GM12878 (cell line): ENCODE measurements at regions not wholly inside any gene's neighbourhood (a gene's known extent, or its start where the extent isn't known, plus 50 kb on each side); places are given as distances from the start of the nearest gene placed in this dataset.

Experiments used
- BHLHE40 ChIP-seq, 2 experiments: fragments of 450-650 bp in 1 of 2; IDR thresholded peaks; 2 replicates each; pipeline ENCODE4 v1.6.1; 2011 to 2017; ENCODE audit warnings: low read depth in 2 of 2, borderline replicate concordance in 1 of 2, improper control_type of control experiment in 1 of 2, low read length in 1 of 2, mild to moderate bottlenecking in 1 of 2
- CREM ChIP-seq: IDR thresholded peaks from 2 replicates; pipeline ENCODE4 v1.6.1; 2014; ENCODE audit warnings: antibody characterized with exemption, low read depth
- E4F1 ChIP-seq: fragments of 450-650 bp; IDR thresholded peaks from 2 replicates; pipeline ENCODE4 v1.6.1; 2018; ENCODE audit warnings: borderline replicate concordance, mild to moderate bottlenecking; ENCODE audit not compliant: partially characterized antibody
- FOXK2 ChIP-seq: fragments of 450-650 bp; IDR thresholded peaks from 2 replicates; pipeline ENCODE4 v1.6.1; 2017; ENCODE audit warnings: mild to moderate bottlenecking, moderate library complexity
- GABPA ChIP-seq: IDR thresholded peaks from 2 replicates; pipeline ENCODE4 v1.6.1; 2014; ENCODE audit warnings: antibody characterized with exemption, low read depth, mild to moderate bottlenecking, inconsistent platforms
- MEF2B ChIP-seq: fragments of 450-650 bp; IDR thresholded peaks from 2 replicates; pipeline ENCODE4 v1.6.1; 2018; ENCODE audit warnings: mild to moderate bottlenecking, moderate library complexity; ENCODE audit not compliant: partially characterized antibody, poor library complexity, severe bottlenecking
- NRF1 ChIP-seq: conservative IDR thresholded peaks from 2 replicates; pipeline ENCODE4 v1.6.1; 2011; ENCODE audit warnings: mild to moderate bottlenecking, low read depth, low read length, improper control_type of control experiment
- PAX5 ChIP-seq: IDR thresholded peaks from 2 replicates; pipeline ENCODE4 v1.6.1; 2011; ENCODE audit warnings: low read depth, low read length, borderline replicate concordance
- RAD21 ChIP-seq: IDR thresholded peaks from 2 replicates; pipeline ENCODE4 v1.6.1; 2011; ENCODE audit warnings: mild to moderate bottlenecking, low read depth, low read length, moderate library complexity; ENCODE audit not compliant: insufficient read depth
- SMARCA5 ChIP-seq: fragments of 450-650 bp; IDR thresholded peaks from 2 replicates; pipeline ENCODE4 v1.6.1; 2017; ENCODE audit warnings: mild to moderate bottlenecking
- STAT1 ChIP-seq: fragments of 450-650 bp; conservative IDR thresholded peaks from 2 replicates; pipeline ENCODE4 v1.6.1; 2014; ENCODE audit warnings: antibody characterized with exemption, mild to moderate bottlenecking
- TBL1XR1 ChIP-seq: IDR thresholded peaks from 2 replicates; pipeline ENCODE4 v1.6.1; 2012; ENCODE audit warnings: low read depth, low read length, improper control_type of control experiment
- YY1 ChIP-seq: IDR thresholded peaks from 2 replicates; pipeline ENCODE4 v1.6.1; 2011; ENCODE audit warnings: low read depth, mild to moderate bottlenecking, low read length
- ZNF207 ChIP-seq: fragments of 450-650 bp; IDR thresholded peaks from 2 replicates; pipeline ENCODE4 v1.6.1; 2014; ENCODE audit warnings: antibody characterized with exemption, mild to moderate bottlenecking, borderline replicate concordance
- ZNF622 ChIP-seq: fragments of 450-650 bp; IDR thresholded peaks from 2 replicates; pipeline ENCODE4 v1.6.1; 2017; ENCODE audit warnings: mild to moderate bottlenecking, inconsistent platforms
- TF ChIP-seq, protein P1 (sequence below): fragments of 450-650 bp; IDR thresholded peaks from 2 replicates; pipeline ENCODE4 v1.6.1; 2017; ENCODE audit warnings: mild to moderate bottlenecking, low read depth, inconsistent platforms; ENCODE audit not compliant: poor library complexity, severe bottlenecking
- TF ChIP-seq, protein P2 (sequence below): fragments of 450-650 bp; IDR thresholded peaks from 2 replicates; pipeline ENCODE4 v1.6.1; 2016; ENCODE audit warnings: mild to moderate bottlenecking, moderate library complexity, borderline replicate concordance
- TF ChIP-seq, protein P3 (sequence below): IDR thresholded peaks from 2 replicates; pipeline ENCODE4 v1.6.1; 2011; ENCODE audit warnings: borderline replicate concordance, low read depth, mild to moderate bottlenecking, moderate library complexity, low read length; ENCODE audit not compliant: insufficient read depth, poor library complexity, severe bottlenecking

DNA sequence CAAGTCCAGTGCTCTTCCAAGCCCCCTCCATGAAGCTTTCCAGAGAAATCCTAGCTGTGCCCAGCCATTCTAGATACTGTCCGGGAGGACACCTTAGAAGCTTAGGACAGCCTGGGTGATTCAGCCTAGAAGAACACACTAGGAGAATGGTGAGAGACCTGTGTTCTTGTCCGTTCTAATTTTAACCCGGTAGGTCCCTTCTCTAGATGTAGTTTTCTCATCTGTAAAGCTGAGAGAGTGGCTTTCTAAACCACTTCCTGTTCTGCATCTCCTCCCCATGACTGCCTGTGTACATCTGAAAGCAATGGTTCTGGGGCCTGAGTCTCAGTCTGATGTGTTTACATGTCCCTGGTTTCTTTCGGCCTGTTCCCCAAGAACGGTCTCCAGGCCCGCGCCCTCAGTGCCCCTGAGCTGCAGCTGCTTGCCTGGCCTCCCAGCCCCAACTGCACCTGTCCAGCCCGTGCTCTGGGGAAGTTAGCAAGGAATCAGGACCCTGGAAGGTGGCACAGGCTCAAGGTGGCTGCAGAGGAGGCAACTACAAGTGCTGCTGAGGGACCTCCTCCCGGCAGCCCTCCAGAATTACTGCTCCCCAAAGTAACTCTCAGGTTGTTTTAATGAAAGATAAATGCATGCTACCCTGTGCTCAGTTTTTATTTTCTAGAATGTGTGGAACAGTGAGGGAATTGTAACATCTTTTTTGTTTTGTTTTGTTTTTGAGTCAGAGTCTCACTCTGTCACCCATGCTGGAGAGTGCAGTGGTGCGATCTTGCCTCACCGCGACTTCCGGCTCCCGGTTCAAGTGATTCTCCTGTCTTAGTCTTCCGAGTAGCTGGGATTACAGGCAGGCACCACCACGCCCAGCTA, 105.9 kb downstream of the LBH start (continued):
- TF ChIP-seq MEF2B (peak; percentile 82), YY1 (peak; percentile 68; the same call in 1 of the 2 replicates), BHLHE40 (IDR thresholded peaks at IDR 0.05; ENCODE audit: borderline replicate concordance in 1 of 2, low read depth in 2 of 2, low read length in 1 of 2) (peak in 1 of 2 experiments; percentile 23; a peak in 1 of 4 replicates), STAT1 (peak; percentile 85), PAX5 (peak; percentile 76; the same call in 1 of the 2 replicates), RAD21 (0 out of 2 replicates have a peak, but pooled peaks have one; percentile 18), E4F1 (no peak), FOXK2 (peak; percentile 87), SMARCA5 (peak; percentile 86), NRF1 (no peak), TBL1XR1 (peak; percentile 63; the same call in 1 of the 2 replicates), GABPA (peak; percentile 68), ZNF622 (no peak), ZNF207 (peak; percentile 56), CREM (peak; percentile 77; the same call in 1 of the 2 replicates)
- TF ChIP-seq, protein P1, sequence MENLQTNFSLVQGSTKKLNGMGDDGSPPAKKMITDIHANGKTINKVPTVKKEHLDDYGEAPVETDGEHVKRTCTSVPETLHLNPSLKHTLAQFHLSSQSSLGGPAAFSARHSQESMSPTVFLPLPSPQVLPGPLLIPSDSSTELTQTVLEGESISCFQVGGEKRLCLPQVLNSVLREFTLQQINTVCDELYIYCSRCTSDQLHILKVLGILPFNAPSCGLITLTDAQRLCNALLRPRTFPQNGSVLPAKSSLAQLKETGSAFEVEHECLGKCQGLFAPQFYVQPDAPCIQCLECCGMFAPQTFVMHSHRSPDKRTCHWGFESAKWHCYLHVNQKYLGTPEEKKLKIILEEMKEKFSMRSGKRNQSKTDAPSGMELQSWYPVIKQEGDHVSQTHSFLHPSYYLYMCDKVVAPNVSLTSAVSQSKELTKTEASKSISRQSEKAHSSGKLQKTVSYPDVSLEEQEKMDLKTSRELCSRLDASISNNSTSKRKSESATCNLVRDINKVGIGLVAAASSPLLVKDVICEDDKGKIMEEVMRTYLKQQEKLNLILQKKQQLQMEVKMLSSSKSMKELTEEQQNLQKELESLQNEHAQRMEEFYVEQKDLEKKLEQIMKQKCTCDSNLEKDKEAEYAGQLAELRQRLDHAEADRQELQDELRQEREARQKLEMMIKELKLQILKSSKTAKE, result peak; percentile 76
- TF ChIP-seq, protein P2, sequence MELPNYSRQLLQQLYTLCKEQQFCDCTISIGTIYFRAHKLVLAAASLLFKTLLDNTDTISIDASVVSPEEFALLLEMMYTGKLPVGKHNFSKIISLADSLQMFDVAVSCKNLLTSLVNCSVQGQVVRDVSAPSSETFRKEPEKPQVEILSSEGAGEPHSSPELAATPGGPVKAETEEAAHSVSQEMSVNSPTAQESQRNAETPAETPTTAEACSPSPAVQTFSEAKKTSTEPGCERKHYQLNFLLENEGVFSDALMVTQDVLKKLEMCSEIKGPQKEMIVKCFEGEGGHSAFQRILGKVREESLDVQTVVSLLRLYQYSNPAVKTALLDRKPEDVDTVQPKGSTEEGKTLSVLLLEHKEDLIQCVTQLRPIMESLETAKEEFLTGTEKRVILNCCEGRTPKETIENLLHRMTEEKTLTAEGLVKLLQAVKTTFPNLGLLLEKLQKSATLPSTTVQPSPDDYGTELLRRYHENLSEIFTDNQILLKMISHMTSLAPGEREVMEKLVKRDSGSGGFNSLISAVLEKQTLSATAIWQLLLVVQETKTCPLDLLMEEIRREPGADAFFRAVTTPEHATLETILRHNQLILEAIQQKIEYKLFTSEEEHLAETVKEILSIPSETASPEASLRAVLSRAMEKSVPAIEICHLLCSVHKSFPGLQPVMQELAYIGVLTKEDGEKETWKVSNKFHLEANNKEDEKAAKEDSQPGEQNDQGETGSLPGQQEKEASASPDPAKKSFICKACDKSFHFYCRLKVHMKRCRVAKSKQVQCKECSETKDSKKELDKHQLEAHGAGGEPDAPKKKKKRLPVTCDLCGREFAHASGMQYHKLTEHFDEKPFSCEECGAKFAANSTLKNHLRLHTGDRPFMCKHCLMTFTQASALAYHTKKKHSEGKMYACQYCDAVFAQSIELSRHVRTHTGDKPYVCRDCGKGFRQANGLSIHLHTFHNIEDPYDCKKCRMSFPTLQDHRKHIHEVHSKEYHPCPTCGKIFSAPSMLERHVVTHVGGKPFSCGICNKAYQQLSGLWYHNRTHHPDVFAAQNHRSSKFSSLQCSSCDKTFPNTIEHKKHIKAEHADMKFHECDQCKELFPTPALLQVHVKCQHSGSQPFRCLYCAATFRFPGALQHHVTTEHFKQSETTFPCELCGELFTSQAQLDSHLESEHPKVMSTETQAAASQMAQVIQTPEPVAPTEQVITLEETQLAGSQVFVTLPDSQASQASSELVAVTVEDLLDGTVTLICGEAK, result peak; percentile 55
- TF ChIP-seq, protein P3, sequence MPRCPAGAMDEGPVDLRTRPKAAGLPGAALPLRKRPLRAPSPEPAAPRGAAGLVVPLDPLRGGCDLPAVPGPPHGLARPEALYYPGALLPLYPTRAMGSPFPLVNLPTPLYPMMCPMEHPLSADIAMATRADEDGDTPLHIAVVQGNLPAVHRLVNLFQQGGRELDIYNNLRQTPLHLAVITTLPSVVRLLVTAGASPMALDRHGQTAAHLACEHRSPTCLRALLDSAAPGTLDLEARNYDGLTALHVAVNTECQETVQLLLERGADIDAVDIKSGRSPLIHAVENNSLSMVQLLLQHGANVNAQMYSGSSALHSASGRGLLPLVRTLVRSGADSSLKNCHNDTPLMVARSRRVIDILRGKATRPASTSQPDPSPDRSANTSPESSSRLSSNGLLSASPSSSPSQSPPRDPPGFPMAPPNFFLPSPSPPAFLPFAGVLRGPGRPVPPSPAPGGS, result peak; percentile 83
